OCI-LY3 (cell line): ENCODE measurements at regions not wholly inside any gene's neighbourhood (a gene's known extent, or its start where the extent isn't known, plus 50 kb on each side); places are given as distances from the start of the nearest gene placed in this dataset.

Experiments
- EZH2phosphoT487 ChIP-seq: fragments of 200-600 bp; shearing (Covaris generic); IDR thresholded peaks from 2 replicates; pipeline ENCODE4 v1.6.1; 2018; ENCODE audit warnings: antibody characterized with exemption, mixed run types, low read depth
- TF ChIP-seq, protein P1 (sequence below): fragments of 200-600, 300-600 bp; sonication (generic); IDR thresholded peaks from 2 replicates; pipeline ENCODE4 v1.5.1; 2014; ENCODE audit warnings: antibody characterized with exemption, low read length, low read depth

DNA sequence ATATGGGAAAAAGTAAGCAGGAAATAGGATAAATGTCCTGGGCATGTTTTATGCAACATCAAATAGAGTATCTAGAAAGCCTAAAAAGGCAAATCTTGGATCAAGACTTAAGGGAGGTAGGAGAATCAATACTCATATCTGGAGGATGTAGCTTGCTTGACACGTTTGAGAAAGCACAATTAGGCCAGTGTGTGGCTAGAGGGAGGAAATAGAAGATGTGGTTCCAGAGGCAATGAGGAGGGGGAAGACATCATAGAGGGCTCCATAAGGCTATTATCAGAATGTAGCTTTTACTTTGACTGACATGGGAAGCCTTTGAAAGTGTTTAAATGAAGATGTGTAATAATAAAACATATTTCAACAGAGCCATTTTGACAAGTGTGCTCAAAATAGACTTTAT is 200.7 kb upstream of the CDH12 start:
- TF ChIP-seq, protein P1, sequence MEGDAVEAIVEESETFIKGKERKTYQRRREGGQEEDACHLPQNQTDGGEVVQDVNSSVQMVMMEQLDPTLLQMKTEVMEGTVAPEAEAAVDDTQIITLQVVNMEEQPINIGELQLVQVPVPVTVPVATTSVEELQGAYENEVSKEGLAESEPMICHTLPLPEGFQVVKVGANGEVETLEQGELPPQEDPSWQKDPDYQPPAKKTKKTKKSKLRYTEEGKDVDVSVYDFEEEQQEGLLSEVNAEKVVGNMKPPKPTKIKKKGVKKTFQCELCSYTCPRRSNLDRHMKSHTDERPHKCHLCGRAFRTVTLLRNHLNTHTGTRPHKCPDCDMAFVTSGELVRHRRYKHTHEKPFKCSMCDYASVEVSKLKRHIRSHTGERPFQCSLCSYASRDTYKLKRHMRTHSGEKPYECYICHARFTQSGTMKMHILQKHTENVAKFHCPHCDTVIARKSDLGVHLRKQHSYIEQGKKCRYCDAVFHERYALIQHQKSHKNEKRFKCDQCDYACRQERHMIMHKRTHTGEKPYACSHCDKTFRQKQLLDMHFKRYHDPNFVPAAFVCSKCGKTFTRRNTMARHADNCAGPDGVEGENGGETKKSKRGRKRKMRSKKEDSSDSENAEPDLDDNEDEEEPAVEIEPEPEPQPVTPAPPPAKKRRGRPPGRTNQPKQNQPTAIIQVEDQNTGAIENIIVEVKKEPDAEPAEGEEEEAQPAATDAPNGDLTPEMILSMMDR: no peak
- TF ChIP-seq EZH2phosphoT487: no peak
